Body of pancreas (tissue), 4 donors: ENCODE measurements at regions not wholly inside any gene's neighbourhood (a gene's known extent, or its start where the extent isn't known, plus 50 kb on each side); places are given as distances from the start of the nearest gene placed in this dataset.

ENCODE experiments used
- ATAC-seq: fragments of 150-250 bp; one replicate; pipeline ENCODE4 v1.9.1; 2016
- DNase-seq, 4 donors: peaks; one replicate each; pipeline ENCODE4 v3.0.0-alpha.2; 2019
- H3K27ac ChIP-seq, 4 donors: fragments of 200-600 bp; sonication (generic); 1 replicate in 3 of 4; 2 replicates in 1 of 4; pipeline versions ENCODE4 v1.5.1 to v1.6.1; 2016 to 2019; ENCODE audit warnings: mild to moderate bottlenecking in 1 of 4, mixed read lengths in 1 of 4, moderate library complexity in 1 of 4
- H3K27me3 ChIP-seq, 2 donors: fragments of 200-600 bp; sonication (generic); one replicate each; pipeline ENCODE4 v1.6.0; 2016; ENCODE audit warnings: mild to moderate bottlenecking in 1 of 2
- H3K36me3 ChIP-seq, 2 donors: fragments of 200-600 bp; sonication (generic); replicated peaks in 1 of 2; 2 replicates each; pipeline ENCODE4 v1.5.1; 2016; ENCODE audit warnings: low read depth in 2 of 2; ENCODE audit not compliant: insufficient read depth in 1 of 2
- H3K4me1 ChIP-seq: fragments of 200-600 bp; sonication (generic); one replicate; pipeline ENCODE4 v1.6.0; 2016
- H3K4me3 ChIP-seq, 2 donors: fragments of 200-600 bp; sonication (generic); 1 replicate in 1 of 2; 2 replicates in 1 of 2; pipeline ENCODE4 v1.5.1; 2016 to 2019
- H3K9me3 ChIP-seq, 3 donors: fragments of 200-600 bp; sonication (generic); 1 replicate in 2 of 3; 2 replicates in 1 of 3; pipeline ENCODE4 v1.5.1; 2016
- POLR2A ChIP-seq, 3 donors: fragments of 450-650 bp; IDR thresholded peaks; one replicate each; pipeline ENCODE4 v1.6.1; 2016; ENCODE audit warnings: antibody characterized with exemption in 3 of 3, mild to moderate bottlenecking in 2 of 3
- WGBS, 2 donors: methylation state at CpG; one replicate each; pipeline ENCODE4 v1.1.5; 2017; 5-methylcytosine and 5-hydroxymethylcytosine counted together
- intact Hi-C: fragments of 100-400 bp; cut with DNase I; formaldehyde crosslinking; loops from one replicate; pipeline ENCODE4 v1.15.1; 2023
- TF ChIP-seq, protein P1 (sequence below), 7 experiments: fragments of 450-650 bp in 4 of 7; fragments of 200-600 bp in 3 of 7; sonication (generic) in 3 of 7; IDR thresholded peaks; one replicate each; pipeline ENCODE4 v1.5.1; 2016 to 2019; ENCODE audit warnings: antibody characterized with exemption in 7 of 7

DNA sequence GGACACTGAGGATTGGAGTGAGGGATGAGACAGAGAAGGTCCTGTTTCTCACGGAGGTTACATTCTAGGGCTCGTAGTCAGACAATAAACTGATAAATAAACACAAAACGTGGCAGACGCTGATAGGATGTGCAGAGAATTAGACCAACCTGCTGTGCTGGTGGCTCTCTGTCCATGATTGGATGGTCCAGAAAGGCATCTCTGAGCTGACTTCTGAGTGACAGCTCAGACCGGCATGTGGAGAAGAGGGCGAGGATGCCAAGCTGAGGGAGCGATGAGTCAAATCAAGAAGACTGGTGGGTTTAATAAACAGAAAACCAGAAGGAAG, 132.3 kb upstream of the TAF11L2 start:
- Histone ChIP-seq H3K27ac (no peak overlapping the region), H3K4me3 (no peak overlapping the region), H3K27me3 (no peaks in the 10 kb centered on the region), H3K4me1 (no peaks in the 10 kb centered on the region), H3K36me3 (no peaks in the 10 kb centered on the region), H3K9me3 (no peaks in the 10 kb centered on the region)
- TF ChIP-seq, protein P1, sequence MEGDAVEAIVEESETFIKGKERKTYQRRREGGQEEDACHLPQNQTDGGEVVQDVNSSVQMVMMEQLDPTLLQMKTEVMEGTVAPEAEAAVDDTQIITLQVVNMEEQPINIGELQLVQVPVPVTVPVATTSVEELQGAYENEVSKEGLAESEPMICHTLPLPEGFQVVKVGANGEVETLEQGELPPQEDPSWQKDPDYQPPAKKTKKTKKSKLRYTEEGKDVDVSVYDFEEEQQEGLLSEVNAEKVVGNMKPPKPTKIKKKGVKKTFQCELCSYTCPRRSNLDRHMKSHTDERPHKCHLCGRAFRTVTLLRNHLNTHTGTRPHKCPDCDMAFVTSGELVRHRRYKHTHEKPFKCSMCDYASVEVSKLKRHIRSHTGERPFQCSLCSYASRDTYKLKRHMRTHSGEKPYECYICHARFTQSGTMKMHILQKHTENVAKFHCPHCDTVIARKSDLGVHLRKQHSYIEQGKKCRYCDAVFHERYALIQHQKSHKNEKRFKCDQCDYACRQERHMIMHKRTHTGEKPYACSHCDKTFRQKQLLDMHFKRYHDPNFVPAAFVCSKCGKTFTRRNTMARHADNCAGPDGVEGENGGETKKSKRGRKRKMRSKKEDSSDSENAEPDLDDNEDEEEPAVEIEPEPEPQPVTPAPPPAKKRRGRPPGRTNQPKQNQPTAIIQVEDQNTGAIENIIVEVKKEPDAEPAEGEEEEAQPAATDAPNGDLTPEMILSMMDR (IDR thresholded peaks at IDR 0.05): no peak
- no peak for TF ChIP-seq POLR2A (IDR thresholded peaks at IDR 0.05)
- ATAC-seq: no peak
- intact Hi-C loops: no loop called here
- 38 to 45% methylated on average over 7 of the region's 7 CpGs for WGBS, 2 donors
- DNase-seq: no peak

- intact Hi-C loops: no loop called here
- no peaks in the 10 kb centered on the region for H3K4me1 ChIP-seq
- DNase-seq (no peak), ATAC-seq (no peak)
- H3K27me3 ChIP-seq: no peaks in the 10 kb centered on the region
- H3K27ac ChIP-seq: no peak overlapping the region
- no peak overlapping the region for H3K4me3 ChIP-seq
- no peaks in the 10 kb centered on the region for H3K36me3 ChIP-seq
- WGBS, 2 donors: 45 to 47% methylated on average over 3 of the region's 3 CpGs
- no peaks in the 10 kb centered on the region for H3K9me3 ChIP-seq
- TF ChIP-seq, protein P1 (IDR thresholded peaks at IDR 0.05): no peak
- no peak for TF ChIP-seq POLR2A (IDR thresholded peaks at IDR 0.05)
These were observed 130.7 kb upstream of the TAF11L2 start for GRCh38 chr5:17367256-17367840.

DNA sequence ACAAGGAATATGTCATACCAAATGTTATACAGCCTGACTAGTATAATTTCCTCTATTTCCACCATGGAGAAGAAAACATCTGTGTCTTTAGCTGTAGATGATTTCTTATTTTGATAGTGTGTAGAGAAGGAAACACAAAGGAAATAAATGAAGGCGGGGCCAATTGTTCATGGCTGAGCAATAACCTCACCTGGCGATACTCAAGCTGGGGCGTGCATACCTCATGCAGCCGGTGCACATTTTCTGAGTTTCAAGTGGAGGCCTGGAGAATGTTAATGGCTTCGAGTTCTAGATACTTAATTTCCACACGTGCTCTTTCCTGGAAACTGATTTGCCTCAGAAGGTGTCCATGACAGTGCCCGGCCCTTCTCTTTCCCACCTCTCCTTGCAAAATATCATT, 127.4 kb upstream of the TAF11L2 start:
- no peaks in the 10 kb centered on the region for H3K36me3 ChIP-seq

DNA sequence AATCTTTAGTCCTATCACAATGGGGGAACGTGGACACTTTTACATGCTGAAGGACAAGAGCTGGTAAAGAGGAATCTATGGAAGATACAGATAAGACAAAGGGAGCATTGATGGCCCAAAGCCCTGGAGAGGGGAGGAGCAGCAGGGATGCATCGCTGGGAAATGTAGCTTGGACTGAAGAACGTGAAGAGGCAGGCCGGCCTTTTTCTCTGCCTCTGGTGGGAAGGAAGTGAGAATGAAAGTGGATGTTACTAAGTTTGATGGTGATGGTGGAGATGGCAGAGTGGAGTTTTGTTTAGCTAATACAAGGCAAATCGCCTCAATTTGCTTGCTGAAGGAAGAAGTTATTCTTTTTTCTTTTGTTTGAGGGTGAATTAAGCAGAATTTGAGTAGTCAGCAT, 124.6 kb upstream of the TAF11L2 start:
- no peaks in the 10 kb centered on the region for H3K27me3 ChIP-seq
- TF ChIP-seq POLR2A (IDR thresholded peaks at IDR 0.05): no peak
- TF ChIP-seq, protein P1 (IDR thresholded peaks at IDR 0.05): no peak
- no peaks in the 10 kb centered on the region for H3K36me3 ChIP-seq
- H3K4me1 ChIP-seq: no peaks in the 10 kb centered on the region
- intact Hi-C loops: no loop called here
- WGBS, 2 donors: 41 to 55% methylated on average over 5 of the region's 5 CpGs
- no peak for DNase-seq
- no peak overlapping the region for H3K4me3 ChIP-seq
- no peak overlapping the region for H3K27ac ChIP-seq
- ATAC-seq: no peak
- H3K9me3 ChIP-seq: no peaks in the 10 kb centered on the region

More for the DNA sequence above, 127.4 kb upstream of the TAF11L2 start:
- Histone ChIP-seq H3K27ac (no peak overlapping the region), H3K4me1 (no peaks in the 10 kb centered on the region), H3K9me3 (no peaks in the 10 kb centered on the region), H3K27me3 (no peaks in the 10 kb centered on the region), H3K4me3 (no peak overlapping the region)
- WGBS, 2 donors: 81 to 82% methylated on average over 7 of the region's 7 CpGs
- intact Hi-C loops: no loop called here
- DNase-seq (no peak), ATAC-seq (no peak)
- TF ChIP-seq, protein P1 (IDR thresholded peaks at IDR 0.05): no peak
- TF ChIP-seq POLR2A (IDR thresholded peaks at IDR 0.05): no peak

- TF ChIP-seq, protein P1 (IDR thresholded peaks at IDR 0.05): no peak
- TF ChIP-seq POLR2A (IDR thresholded peaks at IDR 0.05): no peak
- no peak for DNase-seq
- Histone ChIP-seq H3K36me3 (no peaks in the 10 kb centered on the region), H3K4me1 (no peaks in the 10 kb centered on the region), H3K9me3 (no peaks in the 10 kb centered on the region), H3K27ac (no peak overlapping the region), H3K27me3 (no peaks in the 10 kb centered on the region), H3K4me3 (no peak overlapping the region)
- WGBS, 2 donors: 48 to 56% methylated on average over 7 of the region's 7 CpGs
- intact Hi-C loops: no loop called here
- no peak for ATAC-seq
These were observed 124.0 kb upstream of the TAF11L2 start for GRCh38 chr5:17373814-17374556.
